ENCODE measurements at regions not wholly inside any gene's neighbourhood (a gene's known extent, or its start where the extent isn't known, plus 50 kb on each side); places are given as distances from the start of the nearest gene placed in this dataset.

DNA sequence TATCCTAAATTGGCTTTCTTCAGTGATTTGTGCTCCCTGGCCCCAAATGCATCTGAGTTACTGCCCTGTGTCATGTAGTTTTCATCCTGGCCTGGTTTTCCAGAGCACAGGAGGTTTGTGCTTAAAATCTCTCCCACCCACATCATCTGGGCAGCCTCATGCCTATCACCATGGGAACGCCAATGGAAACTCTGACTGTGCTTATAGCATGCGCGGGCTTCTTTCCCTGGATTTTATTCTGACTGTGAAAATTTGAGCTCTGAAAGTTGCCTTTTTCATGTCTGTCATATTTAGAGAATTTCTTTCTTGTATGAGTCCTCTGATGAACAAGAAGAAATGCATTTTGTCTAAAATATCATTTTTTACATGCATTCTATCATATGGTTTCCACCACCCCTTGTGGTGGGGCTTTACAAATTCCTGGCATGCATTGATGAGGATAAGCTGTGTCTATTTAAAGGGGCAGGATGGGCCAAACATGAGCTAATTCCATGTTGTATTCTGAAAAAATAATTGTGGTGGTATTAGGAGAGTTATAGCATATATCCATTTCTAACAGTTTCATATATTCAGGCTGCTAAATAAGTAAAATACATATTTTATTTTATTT is 55.1 kb downstream of the IRAG1 start:
- TF ChIP-seq, protein P1, sequence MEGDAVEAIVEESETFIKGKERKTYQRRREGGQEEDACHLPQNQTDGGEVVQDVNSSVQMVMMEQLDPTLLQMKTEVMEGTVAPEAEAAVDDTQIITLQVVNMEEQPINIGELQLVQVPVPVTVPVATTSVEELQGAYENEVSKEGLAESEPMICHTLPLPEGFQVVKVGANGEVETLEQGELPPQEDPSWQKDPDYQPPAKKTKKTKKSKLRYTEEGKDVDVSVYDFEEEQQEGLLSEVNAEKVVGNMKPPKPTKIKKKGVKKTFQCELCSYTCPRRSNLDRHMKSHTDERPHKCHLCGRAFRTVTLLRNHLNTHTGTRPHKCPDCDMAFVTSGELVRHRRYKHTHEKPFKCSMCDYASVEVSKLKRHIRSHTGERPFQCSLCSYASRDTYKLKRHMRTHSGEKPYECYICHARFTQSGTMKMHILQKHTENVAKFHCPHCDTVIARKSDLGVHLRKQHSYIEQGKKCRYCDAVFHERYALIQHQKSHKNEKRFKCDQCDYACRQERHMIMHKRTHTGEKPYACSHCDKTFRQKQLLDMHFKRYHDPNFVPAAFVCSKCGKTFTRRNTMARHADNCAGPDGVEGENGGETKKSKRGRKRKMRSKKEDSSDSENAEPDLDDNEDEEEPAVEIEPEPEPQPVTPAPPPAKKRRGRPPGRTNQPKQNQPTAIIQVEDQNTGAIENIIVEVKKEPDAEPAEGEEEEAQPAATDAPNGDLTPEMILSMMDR (IDR thresholded peaks at IDR 0.05; ENCODE audit: insufficient read depth, low read length), result no peak
- TF ChIP-seq, protein P2, sequence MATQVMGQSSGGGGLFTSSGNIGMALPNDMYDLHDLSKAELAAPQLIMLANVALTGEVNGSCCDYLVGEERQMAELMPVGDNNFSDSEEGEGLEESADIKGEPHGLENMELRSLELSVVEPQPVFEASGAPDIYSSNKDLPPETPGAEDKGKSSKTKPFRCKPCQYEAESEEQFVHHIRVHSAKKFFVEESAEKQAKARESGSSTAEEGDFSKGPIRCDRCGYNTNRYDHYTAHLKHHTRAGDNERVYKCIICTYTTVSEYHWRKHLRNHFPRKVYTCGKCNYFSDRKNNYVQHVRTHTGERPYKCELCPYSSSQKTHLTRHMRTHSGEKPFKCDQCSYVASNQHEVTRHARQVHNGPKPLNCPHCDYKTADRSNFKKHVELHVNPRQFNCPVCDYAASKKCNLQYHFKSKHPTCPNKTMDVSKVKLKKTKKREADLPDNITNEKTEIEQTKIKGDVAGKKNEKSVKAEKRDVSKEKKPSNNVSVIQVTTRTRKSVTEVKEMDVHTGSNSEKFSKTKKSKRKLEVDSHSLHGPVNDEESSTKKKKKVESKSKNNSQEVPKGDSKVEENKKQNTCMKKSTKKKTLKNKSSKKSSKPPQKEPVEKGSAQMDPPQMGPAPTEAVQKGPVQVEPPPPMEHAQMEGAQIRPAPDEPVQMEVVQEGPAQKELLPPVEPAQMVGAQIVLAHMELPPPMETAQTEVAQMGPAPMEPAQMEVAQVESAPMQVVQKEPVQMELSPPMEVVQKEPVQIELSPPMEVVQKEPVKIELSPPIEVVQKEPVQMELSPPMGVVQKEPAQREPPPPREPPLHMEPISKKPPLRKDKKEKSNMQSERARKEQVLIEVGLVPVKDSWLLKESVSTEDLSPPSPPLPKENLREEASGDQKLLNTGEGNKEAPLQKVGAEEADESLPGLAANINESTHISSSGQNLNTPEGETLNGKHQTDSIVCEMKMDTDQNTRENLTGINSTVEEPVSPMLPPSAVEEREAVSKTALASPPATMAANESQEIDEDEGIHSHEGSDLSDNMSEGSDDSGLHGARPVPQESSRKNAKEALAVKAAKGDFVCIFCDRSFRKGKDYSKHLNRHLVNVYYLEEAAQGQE (IDR thresholded peaks at IDR 0.05; ENCODE audit: insufficient replicate concordance, low read depth), result no peak
- TF ChIP-seq POLR2AphosphoS5 (IDR thresholded peaks at IDR 0.05; ENCODE audit: low read depth) (no peak), SPI1 (IDR thresholded peaks at IDR 0.05; ENCODE audit: borderline replicate concordance, low read depth) (no peak), GABPA (IDR thresholded peaks at IDR 0.05; ENCODE audit: low read depth) (no peak)

Measured in HL-60 (cell line).